ENCODE measurements at regions not wholly inside any gene's neighbourhood (a gene's known extent, or its start where the extent isn't known, plus 50 kb on each side); places are given as distances from the start of the nearest gene placed in this dataset.
"Not testable (repeated sequence)": the region's sequence is repeated elsewhere in the genome, so short reads cannot be mapped to it uniquely, and the experiment has no call there.

- H3K4me3 ChIP-seq; intact Hi-C loops (cut with DNase I); H3K27ac ChIP-seq; H3K36me3 ChIP-seq; H3K4me1 ChIP-seq; H3K9me3 ChIP-seq; DNase-seq: not testable (repeated sequence)
- H3K27me3 ChIP-seq, result peaks cover 0 to 11% (median 0%) of the 10 kb centered on the region in 4 donors
- WGBS, 2 donors, result 82 to 93% methylated on average over 1 to 2 of the region's 3 CpGs
Observed at GRCh38 chr1:66424530-66424929, 109.4 kb upstream of the SGIP1 start.

- H3K9me3 ChIP-seq, result peaks cover 0 to 22% (median 11%) of the 10 kb centered on the region in 3 donors
- no peaks in the 10 kb centered on the region for H3K36me3 ChIP-seq
- H3K27ac ChIP-seq, result no peak overlapping the region
- intact Hi-C loops (cut with DNase I), result no loop called here
- H3K4me3 ChIP-seq, result no peak overlapping the region
- no peak for DNase-seq
- 44 to 55% methylated on average over 2 to 4 of the region's 4 CpGs for WGBS, 2 donors
- H3K27me3 ChIP-seq, result peaks cover 0 to 20% (median 0%) of the 10 kb centered on the region in 4 donors
- TF ChIP-seq CTCF (IDR thresholded peaks at IDR 0.05) (no peak), POLR2A (IDR thresholded peaks at IDR 0.05) (no peak)
- no peaks in the 10 kb centered on the region for H3K4me1 ChIP-seq
Observed at GRCh38 chr1:66426239-66426853, 107.6 kb upstream of the SGIP1 start.

- peaks cover 0 to 56% (median 0%) of the 10 kb centered on the region in 4 donors for H3K27me3 ChIP-seq
- H3K36me3 ChIP-seq; H3K27ac ChIP-seq; H3K4me1 ChIP-seq; H3K4me3 ChIP-seq; intact Hi-C loops (cut with DNase I); DNase-seq: not testable (repeated sequence)
- H3K9me3 ChIP-seq, result peaks cover 0 to 29% (median 13%) of the 10 kb centered on the region in 3 donors
Observed at GRCh38 chr1:66430815-66431214, 103.1 kb upstream of the SGIP1 start.

- Histone ChIP-seq H3K27me3 (peaks cover 0 to 53% (median 0%) of the 10 kb centered on the region in 4 donors), H3K9me3 (peaks cover 0 to 29% (median 13%) of the 10 kb centered on the region in 3 donors), H3K4me1 (peaks cover 0 to 12% (median 8%) of the 10 kb centered on the region in 3 donors), H3K36me3 (no peaks in the 10 kb centered on the region), H3K27ac (no peak overlapping the region), H3K4me3 (no peak overlapping the region)
- TF ChIP-seq POLR2A (IDR thresholded peaks at IDR 0.05), result no peak
- TF ChIP-seq CTCF (IDR thresholded peaks at IDR 0.05), result no peak
- intact Hi-C loops (cut with DNase I), result no loop called here
- DNase-seq, result no peak
- WGBS, 2 donors, result 92 to 100% methylated on average over 1 of the region's 2 CpGs
Observed at GRCh38 chr1:66431999-66432398, 102.0 kb upstream of the SGIP1 start.

GRCh38 chr1:66433611-66434010, 100.3 kb upstream of the SGIP1 start:
- no peak for DNase-seq
- Histone ChIP-seq H3K4me1 (peaks cover 0 to 12% (median 8%) of the 10 kb centered on the region in 3 donors), H3K9me3 (peaks cover 0 to 29% (median 6%) of the 10 kb centered on the region in 3 donors), H3K27ac (no peak overlapping the region), H3K27me3 (peaks cover 0 to 66% (median 0%) of the 10 kb centered on the region in 4 donors), H3K4me3 (no peak overlapping the region), H3K36me3 (no peaks in the 10 kb centered on the region)
- intact Hi-C loops (cut with DNase I), result no loop called here
- no peak for TF ChIP-seq CTCF (IDR thresholded peaks at IDR 0.05)
- no peak for TF ChIP-seq POLR2A (IDR thresholded peaks at IDR 0.05)

GRCh38 chr1:66434096-66434495, 99.9 kb upstream of the SGIP1 start:
- intact Hi-C loops (cut with DNase I), result no loop called here
- no peaks in the 10 kb centered on the region for H3K36me3 ChIP-seq
- WGBS, 2 donors, result 62 to 93% methylated on average over 2 of the region's 2 CpGs

More at GRCh38 chr1:66434096-66434495, 99.9 kb upstream of the SGIP1 start:
- Histone ChIP-seq H3K27me3 (peaks cover 0 to 67% (median 0%) of the 10 kb centered on the region in 4 donors), H3K4me1 (peaks cover 0 to 12% (median 8%) of the 10 kb centered on the region in 3 donors), H3K4me3 (no peak overlapping the region), H3K9me3 (peaks cover 0 to 29% (median 6%) of the 10 kb centered on the region in 3 donors), H3K27ac (no peak overlapping the region)
- TF ChIP-seq CTCF (IDR thresholded peaks at IDR 0.05) (no peak), POLR2A (IDR thresholded peaks at IDR 0.05) (no peak)
- DNase-seq, result no peak
